Pancreas (tissue), 10 donors: ENCODE measurements at regions not wholly inside any gene's neighbourhood (a gene's known extent, or its start where the extent isn't known, plus 50 kb on each side); places are given as distances from the start of the nearest gene placed in this dataset.

Source experiments
- ATAC-seq, 4 donors: fragments of 200-7000 bp; cut with Tn5 transposase; one replicate each; pipeline versions ENCODE4 v1.8.0 to v1.9.1; 2020; ENCODE audit warnings: mild to moderate bottlenecking in 4 of 4, moderate library complexity in 4 of 4
- DNase-seq, 6 donors: peaks; one replicate each; pipeline ENCODE4 v3.0.0-alpha.2; 2020
- FAIRE-seq: peaks from 2 replicates; lab custom pipeline; 2012; peaks lifted over from hg19 to GRCh38; lab: Jason Lieb, UNC
- H3K27ac ChIP-seq, 4 donors: fragments of 200-600 bp; sonication (generic); 1 replicate in 3 of 4; 2 replicates in 1 of 4; pipeline versions ENCODE4 v1.5.0 to v1.8.0; 2020
- H3K27me3 ChIP-seq, 4 donors: fragments of 200-600 bp; one replicate each; pipeline ENCODE4 v1.8.0; 2021
- H3K36me3 ChIP-seq, 3 donors: fragments of 200-600 bp; sonication (generic) in 1 of 3; one replicate each; pipeline versions ENCODE4 v1.5.0 to v1.8.0; 2020 to 2021
- H3K4me1 ChIP-seq, 3 donors: fragments of 200-600 bp; one replicate each; pipeline ENCODE4 v1.8.0; 2021
- H3K4me3 ChIP-seq, 4 donors: fragments of 200-600 bp; sonication (generic) in 2 of 4; one replicate each; pipeline versions ENCODE4 v1.5.0 to v1.8.0; 2020 to 2021
- H3K9me3 ChIP-seq, 4 donors: fragments of 200-600 bp; one replicate each; pipeline ENCODE4 v1.8.0; 2021
- CTCF ChIP-seq, 4 donors: fragments of 200-600 bp; sonication (generic) in 3 of 4; IDR thresholded peaks; one replicate each; pipeline versions ENCODE4 v1.5.0 to v1.8.0; 2021; ENCODE audit warnings: antibody characterized with exemption in 4 of 4
- WGBS, 2 donors: extraction: QIAGEN DNeasy Blood & Tissue Kit; methylation state at CpG; one replicate each; pipeline ENCODE4 v1.1.7; 2013; 5-methylcytosine and 5-hydroxymethylcytosine counted together
- intact Hi-C, 3 donors: fragments of 100-400 bp; cut with DNase I; formaldehyde crosslinking; loops; one replicate each; pipeline versions ENCODE4 v1.11.1 to v1.14.2; 2022
- donor health status: healthy with polysubstance abuse.
- donor health status: DM: no; HTN: no; CAD: no; lungs with moderate emphysema.
- donor health status: DM: no; HTN: no; CAD: no.
- donor health status: control.
- donor health status: control.
- donor health status: Bipolar disorder and iron deficiency.
- donor health status: DM: yes; HTN: yes; CAD: no.
- donor health status: DM: no; HTN: no; CAD: no.
- donor health status: DM: no; HTN: no; CAD: no.
- donor health status: DM: yes; HTN: yes; CAD: no.

GRCh38 chr2:186947516-186947915 lies 98.5 kb upstream of the ZSWIM2 start:
- H3K9me3 ChIP-seq: no peaks in the 10 kb centered on the region
- no peaks in the 10 kb centered on the region for H3K36me3 ChIP-seq
- no peak overlapping the region for H3K4me3 ChIP-seq
- ATAC-seq: no peak
- intact Hi-C loops: no loop called here
- no peaks in the 10 kb centered on the region for H3K4me1 ChIP-seq
- no peaks in the 10 kb centered on the region for H3K27me3 ChIP-seq
- TF ChIP-seq CTCF (IDR thresholded peaks at IDR 0.05): no peak
- 91 to 96% methylated on average over 2 of the region's 2 CpGs for WGBS, 2 donors
- no peak overlapping the region for H3K27ac ChIP-seq
- no peak for DNase-seq
- FAIRE-seq: no peak

GRCh38 chr2:186946896-186947467 lies 98.0 kb upstream of the ZSWIM2 start:
- no peaks in the 10 kb centered on the region for H3K9me3 ChIP-seq
- intact Hi-C loops: no loop called here
- 61 to 66% methylated on average over 2 of the region's 2 CpGs for WGBS, 2 donors
- H3K4me3 ChIP-seq: no peak overlapping the region
- H3K4me1 ChIP-seq: no peaks in the 10 kb centered on the region
- DNase-seq: no peak
- ATAC-seq: no peak
- FAIRE-seq: no peak
- no peak for TF ChIP-seq CTCF (IDR thresholded peaks at IDR 0.05)
- no peak overlapping the region for H3K27ac ChIP-seq
- no peaks in the 10 kb centered on the region for H3K36me3 ChIP-seq
- H3K27me3 ChIP-seq: no peaks in the 10 kb centered on the region

GRCh38 chr2:186941853-186942252 lies 92.9 kb upstream of the ZSWIM2 start:
- ATAC-seq (no peak), DNase-seq (no peak), FAIRE-seq (no peak)
- intact Hi-C loops: no loop called here
- no peaks in the 10 kb centered on the region for H3K36me3 ChIP-seq
- no peaks in the 10 kb centered on the region for H3K9me3 ChIP-seq
- no peaks in the 10 kb centered on the region for H3K27me3 ChIP-seq
- 43 to 62% methylated on average over 1 of the region's 1 CpG for WGBS, 2 donors
- H3K4me1 ChIP-seq: no peaks in the 10 kb centered on the region
- H3K27ac ChIP-seq: no peak overlapping the region
- H3K4me3 ChIP-seq: no peak overlapping the region
- TF ChIP-seq CTCF (IDR thresholded peaks at IDR 0.05): no peak

GRCh38 chr2:186940463-186940862 lies 91.5 kb upstream of the ZSWIM2 start:
- FAIRE-seq (no peak), DNase-seq (no peak), ATAC-seq (no peak)
- Histone ChIP-seq H3K27me3 (no peaks in the 10 kb centered on the region), H3K36me3 (no peaks in the 10 kb centered on the region), H3K4me1 (no peaks in the 10 kb centered on the region), H3K9me3 (no peaks in the 10 kb centered on the region), H3K27ac (no peak overlapping the region), H3K4me3 (no peak overlapping the region)
- WGBS, 2 donors: 40 to 43% methylated on average over 2 of the region's 2 CpGs
- no peak for TF ChIP-seq CTCF (IDR thresholded peaks at IDR 0.05)
- intact Hi-C loops: no loop called here

- no peak overlapping the region for H3K4me3 ChIP-seq
Measured at GRCh38 chr2:186934420-186934819, 85.5 kb upstream of the ZSWIM2 start.

More at GRCh38 chr2:186934420-186934819, 85.5 kb upstream of the ZSWIM2 start:
- no peak for DNase-seq
- Histone ChIP-seq H3K9me3 (no peaks in the 10 kb centered on the region), H3K36me3 (no peaks in the 10 kb centered on the region), H3K27me3 (no peaks in the 10 kb centered on the region), H3K27ac (no peak overlapping the region), H3K4me1 (no peaks in the 10 kb centered on the region)
- WGBS, 2 donors: 75 to 76% methylated on average over 4 of the region's 4 CpGs
- ATAC-seq: no peak
- intact Hi-C loops: no loop called here
- FAIRE-seq: no peak
- TF ChIP-seq CTCF (IDR thresholded peaks at IDR 0.05): no peak
